ENCODE measurements at regions not wholly inside any gene's neighbourhood (a gene's known extent, or its start where the extent isn't known, plus 50 kb on each side); places are given as distances from the start of the nearest gene placed in this dataset.

- peak; percentile 5 for DNase-seq (ENCODE audit: low read depth)
- Histone ChIP-seq H3K9ac (ENCODE audit: low read length) (no peak overlapping the region), H3K9me3 (ENCODE audit: control insufficient read depth, low read length) (no peaks in the 10 kb centered on the region), H3K27me3 (replicated peaks; ENCODE audit: control insufficient read depth, insufficient read depth, low read length) (no peaks in the 10 kb centered on the region), H3K4me3 (ENCODE audit: low read length) (no peak overlapping the region), H3K4me1 (ENCODE audit: control insufficient read depth, insufficient read depth, low read length) (no peaks in the 10 kb centered on the region), H3K36me3 (ENCODE audit: control insufficient read depth, insufficient read depth, low read length, severe bottlenecking) (no peaks in the 10 kb centered on the region)
Measured at GRCh38 chr1:177569476-177569875, 398.7 kb downstream of the BRINP2 start.

DNA sequence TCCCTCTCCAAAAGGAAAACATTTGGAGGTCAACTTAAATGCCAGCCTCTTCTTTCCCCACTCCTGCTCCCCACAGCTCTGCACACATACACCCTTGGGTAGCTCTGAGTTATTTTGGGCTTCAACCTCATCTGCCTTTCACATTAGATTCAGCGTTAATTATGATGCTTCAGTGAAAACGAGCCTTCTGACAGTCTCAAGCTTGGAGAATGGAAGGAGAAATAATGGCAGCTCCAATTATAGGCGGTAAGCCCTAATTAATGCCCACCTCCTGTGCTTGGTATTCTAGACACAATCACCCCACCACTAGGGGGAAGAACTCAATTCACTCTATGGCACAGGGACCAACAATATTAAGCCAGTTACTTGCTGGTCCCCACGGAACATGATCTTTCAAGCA lies 397.9 kb downstream of the BRINP2 start:
- Histone ChIP-seq H3K36me3 (ENCODE audit: control insufficient read depth, insufficient read depth, low read length, severe bottlenecking) (no peaks in the 10 kb centered on the region), H3K4me3 (ENCODE audit: low read length) (no peak overlapping the region), H3K9me3 (ENCODE audit: control insufficient read depth, low read length) (no peaks in the 10 kb centered on the region), H3K27me3 (replicated peaks; ENCODE audit: control insufficient read depth, insufficient read depth, low read length) (no peaks in the 10 kb centered on the region), H3K4me1 (ENCODE audit: control insufficient read depth, insufficient read depth, low read length) (no peaks in the 10 kb centered on the region), H3K9ac (ENCODE audit: low read length) (no peak overlapping the region)
- no peak for DNase-seq (ENCODE audit: low read depth)

- no peaks in the 10 kb centered on the region for H3K36me3 ChIP-seq (ENCODE audit: control insufficient read depth, insufficient read depth, low read length, severe bottlenecking)
- H3K9ac ChIP-seq (ENCODE audit: low read length), result no peak overlapping the region
- DNase-seq (ENCODE audit: low read depth), result peak; percentile 15
- H3K4me1 ChIP-seq (ENCODE audit: control insufficient read depth, insufficient read depth, low read length), result no peaks in the 10 kb centered on the region
- no peak overlapping the region for H3K4me3 ChIP-seq (ENCODE audit: low read length)
- H3K27me3 ChIP-seq (replicated peaks; ENCODE audit: control insufficient read depth, insufficient read depth, low read length), result no peaks in the 10 kb centered on the region
- no peaks in the 10 kb centered on the region for H3K9me3 ChIP-seq (ENCODE audit: control insufficient read depth, low read length)
Measured at GRCh38 chr1:177567393-177567792, 396.6 kb downstream of the BRINP2 start.

DNA sequence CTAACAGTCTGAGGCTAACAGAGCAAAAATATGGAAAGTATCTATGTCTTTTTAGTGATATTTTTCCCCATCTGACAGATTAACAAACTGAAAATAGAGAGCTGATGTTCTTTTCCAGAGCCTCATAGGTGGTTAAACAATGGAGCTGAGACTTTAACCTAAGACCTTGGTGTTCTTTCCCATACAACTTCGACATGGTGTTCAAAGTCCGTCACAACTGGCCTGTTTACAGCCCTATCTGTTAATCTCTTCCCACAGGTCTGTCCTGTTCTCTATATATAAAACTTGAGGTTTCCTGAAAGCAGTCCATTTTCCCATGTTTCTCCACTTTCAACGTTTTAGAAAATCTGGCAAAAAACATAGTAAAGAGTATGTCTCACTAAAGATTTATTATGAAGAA lies 395.7 kb downstream of the BRINP2 start:
- Histone ChIP-seq H3K4me1 (ENCODE audit: control insufficient read depth, insufficient read depth, low read length) (no peaks in the 10 kb centered on the region), H3K36me3 (ENCODE audit: control insufficient read depth, insufficient read depth, low read length, severe bottlenecking) (no peaks in the 10 kb centered on the region), H3K4me3 (ENCODE audit: low read length) (no peak overlapping the region), H3K9me3 (ENCODE audit: control insufficient read depth, low read length) (no peaks in the 10 kb centered on the region), H3K27me3 (replicated peaks; ENCODE audit: control insufficient read depth, insufficient read depth, low read length) (no peaks in the 10 kb centered on the region), H3K9ac (ENCODE audit: low read length) (no peak overlapping the region)
- DNase-seq (ENCODE audit: low read depth), result no peak

DNA sequence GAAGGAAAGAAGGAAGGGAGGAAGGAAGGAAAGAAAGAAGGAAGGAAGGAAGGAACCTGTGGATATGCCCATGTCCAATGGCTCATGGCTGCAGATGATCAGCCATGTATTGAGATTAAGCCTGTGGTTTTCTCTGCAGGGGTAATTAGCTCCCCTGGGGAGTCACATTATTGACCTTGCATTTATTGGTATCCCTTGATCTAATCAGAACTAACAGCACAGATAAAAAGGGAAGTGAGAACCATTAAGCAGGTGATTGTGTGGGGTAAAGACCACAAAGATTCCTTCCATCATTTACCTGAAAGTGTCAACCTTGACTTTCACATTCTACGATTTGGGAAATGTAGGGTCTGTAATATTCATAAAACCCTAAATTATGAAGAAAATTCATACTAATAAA lies 390.7 kb downstream of the BRINP2 start:
- no peak for DNase-seq (ENCODE audit: low read depth)
- H3K36me3 ChIP-seq (ENCODE audit: control insufficient read depth, insufficient read depth, low read length, severe bottlenecking), result no peaks in the 10 kb centered on the region
- H3K9me3 ChIP-seq (ENCODE audit: control insufficient read depth, low read length), result peaks cover 14% of the 10 kb centered on the region
- no peaks in the 10 kb centered on the region for H3K27me3 ChIP-seq (replicated peaks; ENCODE audit: control insufficient read depth, insufficient read depth, low read length)
- H3K4me3 ChIP-seq (ENCODE audit: low read length), result no peak overlapping the region
- H3K4me1 ChIP-seq (ENCODE audit: control insufficient read depth, insufficient read depth, low read length), result no peaks in the 10 kb centered on the region
- H3K9ac ChIP-seq (ENCODE audit: low read length), result no peak overlapping the region

- H3K36me3 ChIP-seq (ENCODE audit: control insufficient read depth, insufficient read depth, low read length, severe bottlenecking), result no peaks in the 10 kb centered on the region
- H3K27me3 ChIP-seq (replicated peaks; ENCODE audit: control insufficient read depth, insufficient read depth, low read length), result no peaks in the 10 kb centered on the region
- H3K4me1 ChIP-seq (ENCODE audit: control insufficient read depth, insufficient read depth, low read length), result no peaks in the 10 kb centered on the region
- DNase-seq (ENCODE audit: low read depth), result no peak
- H3K9ac ChIP-seq (ENCODE audit: low read length), result no peak overlapping the region
- H3K9me3 ChIP-seq (ENCODE audit: control insufficient read depth, low read length), result peaks cover 35% of the 10 kb centered on the region
- no peak overlapping the region for H3K4me3 ChIP-seq (ENCODE audit: low read length)
Measured at GRCh38 chr1:177558372-177558771, 387.6 kb downstream of the BRINP2 start.

DNA sequence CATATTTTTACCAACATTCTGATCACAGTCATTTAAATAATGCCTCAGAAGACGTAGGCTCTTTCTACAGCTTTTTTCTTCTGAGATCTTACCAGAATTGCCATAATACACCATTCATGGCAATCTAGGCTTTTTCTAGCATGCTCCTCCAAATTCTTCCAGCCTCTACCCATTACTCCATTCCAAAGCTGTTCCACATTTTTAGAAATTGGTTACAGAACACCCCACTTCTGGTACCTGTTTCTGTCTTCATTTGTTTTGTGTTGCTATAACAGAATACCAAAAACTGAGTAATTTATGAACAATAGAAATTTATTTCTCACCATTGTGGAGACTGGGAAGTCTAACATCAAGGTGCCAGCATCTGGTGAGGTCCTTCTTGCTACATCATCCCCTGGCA lies 385.4 kb downstream of the BRINP2 start:
- Histone ChIP-seq H3K27me3 (replicated peaks; ENCODE audit: control insufficient read depth, insufficient read depth, low read length) (no peaks in the 10 kb centered on the region), H3K36me3 (ENCODE audit: control insufficient read depth, insufficient read depth, low read length, severe bottlenecking) (no peaks in the 10 kb centered on the region), H3K4me1 (ENCODE audit: control insufficient read depth, insufficient read depth, low read length) (no peaks in the 10 kb centered on the region), H3K9me3 (ENCODE audit: control insufficient read depth, low read length) (peaks cover 35% of the 10 kb centered on the region), H3K4me3 (ENCODE audit: low read length) (no peak overlapping the region), H3K9ac (ENCODE audit: low read length) (no peak overlapping the region)
- DNase-seq (ENCODE audit: low read depth), result no peak

- H3K4me1 ChIP-seq (ENCODE audit: control insufficient read depth, insufficient read depth, low read length), result no peaks in the 10 kb centered on the region
- no peaks in the 10 kb centered on the region for H3K36me3 ChIP-seq (ENCODE audit: control insufficient read depth, insufficient read depth, low read length, severe bottlenecking)
- H3K27me3 ChIP-seq (replicated peaks; ENCODE audit: control insufficient read depth, insufficient read depth, low read length), result no peaks in the 10 kb centered on the region
- H3K9me3 ChIP-seq (ENCODE audit: control insufficient read depth, low read length), result peaks cover 4% of the 10 kb centered on the region
- no peak for DNase-seq (ENCODE audit: low read depth)
- H3K9ac ChIP-seq (ENCODE audit: low read length), result no peak overlapping the region
- no peak overlapping the region for H3K4me3 ChIP-seq (ENCODE audit: low read length)
Measured at GRCh38 chr1:177547200-177547599, 376.4 kb downstream of the BRINP2 start.

DNA sequence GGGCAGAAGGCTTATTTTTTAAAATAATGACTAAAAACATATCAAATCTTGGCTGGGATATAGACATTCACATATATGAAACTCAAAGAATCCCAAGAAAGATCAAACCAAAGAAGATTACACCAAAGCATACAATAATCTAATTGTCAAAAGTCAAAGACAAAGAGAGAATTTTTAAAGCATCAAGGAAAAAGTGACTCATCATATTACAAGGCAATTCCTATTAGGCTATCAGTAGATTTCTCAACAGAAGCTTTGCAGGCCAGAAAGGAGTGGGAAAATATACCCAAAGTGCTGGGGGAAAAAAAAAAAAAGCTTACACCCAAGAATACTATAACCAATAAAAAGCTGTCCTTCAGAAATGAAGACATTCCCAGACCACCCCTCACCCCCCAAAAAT lies 375.6 kb downstream of the BRINP2 start:
- Histone ChIP-seq H3K27me3 (replicated peaks; ENCODE audit: control insufficient read depth, insufficient read depth, low read length) (no peaks in the 10 kb centered on the region), H3K9ac (ENCODE audit: low read length) (no peak overlapping the region), H3K9me3 (ENCODE audit: control insufficient read depth, low read length) (peaks cover 4% of the 10 kb centered on the region), H3K4me1 (ENCODE audit: control insufficient read depth, insufficient read depth, low read length) (no peaks in the 10 kb centered on the region), H3K36me3 (ENCODE audit: control insufficient read depth, insufficient read depth, low read length, severe bottlenecking) (no peaks in the 10 kb centered on the region), H3K4me3 (ENCODE audit: low read length) (no peak overlapping the region)
- no peak for DNase-seq (ENCODE audit: low read depth)

- Histone ChIP-seq H3K4me1 (ENCODE audit: control insufficient read depth, insufficient read depth, low read length) (no peaks in the 10 kb centered on the region), H3K9ac (ENCODE audit: low read length) (no peak overlapping the region), H3K9me3 (ENCODE audit: control insufficient read depth, low read length) (peaks cover 5% of the 10 kb centered on the region), H3K36me3 (ENCODE audit: control insufficient read depth, insufficient read depth, low read length, severe bottlenecking) (no peaks in the 10 kb centered on the region), H3K4me3 (ENCODE audit: low read length) (no peak overlapping the region), H3K27me3 (replicated peaks; ENCODE audit: control insufficient read depth, insufficient read depth, low read length) (no peaks in the 10 kb centered on the region)
- DNase-seq (ENCODE audit: low read depth), result no peak
Measured at GRCh38 chr1:177526201-177526600, 355.4 kb downstream of the BRINP2 start.

- Histone ChIP-seq H3K9me3 (ENCODE audit: control insufficient read depth, low read length) (peaks cover 5% of the 10 kb centered on the region), H3K4me1 (ENCODE audit: control insufficient read depth, insufficient read depth, low read length) (no peaks in the 10 kb centered on the region), H3K27me3 (replicated peaks; ENCODE audit: control insufficient read depth, insufficient read depth, low read length) (peaks cover 3% of the 10 kb centered on the region)
Measured at GRCh38 chr1:177525176-177525575, 354.4 kb downstream of the BRINP2 start.

DNA sequence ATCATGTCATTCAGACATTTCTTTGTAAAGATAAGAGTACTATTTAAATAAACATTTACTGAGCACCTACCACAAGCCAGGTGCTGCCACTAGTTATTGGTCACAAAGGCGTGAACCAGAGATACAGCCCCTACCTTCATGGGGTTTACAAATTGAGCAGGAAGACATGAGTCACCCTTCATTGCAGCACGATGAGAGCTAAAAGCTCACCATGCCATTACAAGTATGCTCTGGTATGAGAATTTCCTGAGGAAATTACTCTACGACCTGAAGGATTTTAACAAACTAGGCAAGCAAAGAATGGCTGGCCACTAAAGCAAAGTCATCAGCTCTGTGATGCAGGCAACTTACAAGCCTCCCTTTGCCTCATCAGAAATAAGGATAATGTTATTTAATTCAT lies 346.8 kb downstream of the BRINP2 start:
- Histone ChIP-seq H3K9me3 (ENCODE audit: control insufficient read depth, low read length) (peaks cover under 1% of the 10 kb centered on the region), H3K4me3 (ENCODE audit: low read length) (no peak overlapping the region), H3K4me1 (ENCODE audit: control insufficient read depth, insufficient read depth, low read length) (no peaks in the 10 kb centered on the region), H3K9ac (ENCODE audit: low read length) (no peak overlapping the region), H3K36me3 (ENCODE audit: control insufficient read depth, insufficient read depth, low read length, severe bottlenecking) (no peaks in the 10 kb centered on the region), H3K27me3 (replicated peaks; ENCODE audit: control insufficient read depth, insufficient read depth, low read length) (peaks cover 16% of the 10 kb centered on the region)
- DNase-seq (ENCODE audit: low read depth), result peak; percentile 12

More at GRCh38 chr1:177525176-177525575, 354.4 kb downstream of the BRINP2 start:
- Histone ChIP-seq H3K9ac (ENCODE audit: low read length) (no peak overlapping the region), H3K36me3 (ENCODE audit: control insufficient read depth, insufficient read depth, low read length, severe bottlenecking) (no peaks in the 10 kb centered on the region), H3K4me3 (ENCODE audit: low read length) (no peak overlapping the region)
- DNase-seq (ENCODE audit: low read depth), result no peak

Data from adipocyte (in vitro differentiated cells).